ENCODE measurements at regions not wholly inside any gene's neighbourhood (a gene's known extent, or its start where the extent isn't known, plus 50 kb on each side); places are given as distances from the start of the nearest gene placed in this dataset.

DNA sequence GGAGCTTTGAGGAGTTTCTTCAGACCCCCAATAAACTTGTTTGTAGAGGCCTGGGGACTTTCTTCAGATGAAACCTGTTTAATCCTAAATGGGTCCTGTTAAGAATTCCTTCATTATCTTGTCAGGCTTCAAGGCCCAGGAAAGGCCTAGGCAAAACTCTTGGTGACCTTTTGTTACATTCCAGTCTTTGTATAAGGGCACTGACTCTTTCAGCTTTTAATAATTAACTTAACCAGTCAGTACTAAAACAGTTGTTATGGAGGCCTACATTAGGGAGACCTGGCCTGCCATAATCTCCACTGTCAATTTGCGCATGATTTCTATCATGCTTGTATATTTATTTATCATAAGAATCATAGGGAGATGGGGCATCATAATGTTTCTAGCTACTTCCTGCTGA lies 110.2 kb downstream of the FCRL5 start:
- Histone ChIP-seq H2AFZ (ENCODE audit: low read depth, low read length) (no peak overlapping the region), H3K4me1 (ENCODE audit: control insufficient read depth, extremely low read depth, insufficient read depth, low read length) (no peaks in the 10 kb centered on the region), H3K9me1 (replicated peaks; ENCODE audit: control insufficient read depth, extremely low read depth, insufficient read depth, low read length) (no peaks in the 10 kb centered on the region), H3K27ac (ENCODE audit: insufficient read depth, low read depth, low read length) (no peak overlapping the region), H3K27me3 (ENCODE audit: control insufficient read depth in 2 of 2, insufficient read depth in 2 of 2, low read length in 2 of 2) (no peaks in the 10 kb centered on the region), H3K79me2 (ENCODE audit: control insufficient read depth, insufficient read depth, low read length) (no peaks in the 10 kb centered on the region), H3K9ac (replicated peaks; ENCODE audit: extremely low read depth, insufficient read depth, low read length) (no peak overlapping the region), H4K20me1 (replicated peaks; ENCODE audit: control insufficient read depth, extremely low read depth, insufficient read depth, low read length) (no peaks in the 10 kb centered on the region), H3K9me3 (replicated peaks; ENCODE audit: control insufficient read depth, insufficient read depth, low read length) (no peaks in the 10 kb centered on the region), H3K4me3 (replicated peaks in 1 of 3; ENCODE audit: insufficient read depth in 1 of 3, low read depth in 1 of 3, low read length in 3 of 3) (no peak overlapping the region), H3K4me2 (ENCODE audit: insufficient read depth, low read length) (no peak overlapping the region), H3K36me3 (ENCODE audit: control insufficient read depth in 2 of 2, extremely low read depth in 1 of 2, insufficient read depth in 2 of 2, low read length in 2 of 2) (no peaks in the 10 kb centered on the region)
- intact Hi-C loops (cut with micrococcal nuclease) (no loop called here), dilution Hi-C loops (cut with MboI; ENCODE audit: extremely low pct_ligation_motif_present, low sequenced_read_pairs) (no loop called here)
- ChIA-PET POLR2A (no interaction called here), CTCF (no interaction called here)
- DNase-seq (ENCODE audit: low read depth, low spot score) (no peak), FAIRE-seq (no peak)
- TF ChIP-seq EZH2 (IDR thresholded peaks at IDR 0.05; ENCODE audit: borderline replicate concordance, low read depth, low read length, severe bottlenecking), result no peak
- TF ChIP-seq, protein P1, sequence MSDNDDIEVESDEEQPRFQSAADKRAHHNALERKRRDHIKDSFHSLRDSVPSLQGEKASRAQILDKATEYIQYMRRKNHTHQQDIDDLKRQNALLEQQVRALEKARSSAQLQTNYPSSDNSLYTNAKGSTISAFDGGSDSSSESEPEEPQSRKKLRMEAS (IDR thresholded peaks at IDR 0.05; ENCODE audit: insufficient read depth, insufficient read length), result no peak
- no peak for TF ChIP-seq POLR2AphosphoS5 (IDR thresholded peaks at IDR 0.05; ENCODE audit: insufficient read depth, low read depth, low read length)
- TF ChIP-seq JUN (IDR thresholded peaks at IDR 0.05; ENCODE audit: borderline replicate concordance, insufficient read depth, insufficient read length, low read depth), result no peak
- no peak for TF ChIP-seq GATA2 (IDR thresholded peaks at IDR 0.05; ENCODE audit: insufficient read depth, insufficient read length, low read depth, low read length)
- no peak for TF ChIP-seq POLR2A (IDR thresholded peaks at IDR 0.05; ENCODE audit: low read depth, low read length)
- TF ChIP-seq FOS (IDR thresholded peaks at IDR 0.05; ENCODE audit: borderline replicate concordance, insufficient read depth, low read length), result no peak
- TF ChIP-seq, protein P2, sequence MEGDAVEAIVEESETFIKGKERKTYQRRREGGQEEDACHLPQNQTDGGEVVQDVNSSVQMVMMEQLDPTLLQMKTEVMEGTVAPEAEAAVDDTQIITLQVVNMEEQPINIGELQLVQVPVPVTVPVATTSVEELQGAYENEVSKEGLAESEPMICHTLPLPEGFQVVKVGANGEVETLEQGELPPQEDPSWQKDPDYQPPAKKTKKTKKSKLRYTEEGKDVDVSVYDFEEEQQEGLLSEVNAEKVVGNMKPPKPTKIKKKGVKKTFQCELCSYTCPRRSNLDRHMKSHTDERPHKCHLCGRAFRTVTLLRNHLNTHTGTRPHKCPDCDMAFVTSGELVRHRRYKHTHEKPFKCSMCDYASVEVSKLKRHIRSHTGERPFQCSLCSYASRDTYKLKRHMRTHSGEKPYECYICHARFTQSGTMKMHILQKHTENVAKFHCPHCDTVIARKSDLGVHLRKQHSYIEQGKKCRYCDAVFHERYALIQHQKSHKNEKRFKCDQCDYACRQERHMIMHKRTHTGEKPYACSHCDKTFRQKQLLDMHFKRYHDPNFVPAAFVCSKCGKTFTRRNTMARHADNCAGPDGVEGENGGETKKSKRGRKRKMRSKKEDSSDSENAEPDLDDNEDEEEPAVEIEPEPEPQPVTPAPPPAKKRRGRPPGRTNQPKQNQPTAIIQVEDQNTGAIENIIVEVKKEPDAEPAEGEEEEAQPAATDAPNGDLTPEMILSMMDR (IDR thresholded peaks at IDR 0.05; ENCODE audit: extremely low read depth in 1 of 2, insufficient read depth in 1 of 2, low read depth in 1 of 2, low read length in 2 of 2), result no peak
- TF ChIP-seq MYC (IDR thresholded peaks at IDR 0.05; ENCODE audit: low read depth, low read length), result no peak
- BruUV-seq (replicated peaks), result no TSS peak

Measured in endothelial cell of umbilical vein (primary cell).